WTC11 (cell line): ENCODE measurements at regions not wholly inside any gene's neighbourhood (a gene's known extent, or its start where the extent isn't known, plus 50 kb on each side); places are given as distances from the start of the nearest gene placed in this dataset.

Experiments
- ATAC-seq: fragments of 200-7000 bp; cut with Tn5 transposase; 2 replicates; pipeline ENCODE4 v1.10.0; 2021; ENCODE audit warnings: mild to moderate bottlenecking, moderate library complexity
- CTCF ChIA-PET: fragments of 300-600 bp; sonication (Branson Sonifier 250); formaldehyde crosslinking; loops from one replicate; lab custom pipeline; 2021; ENCODE audit warnings: antibody characterized with exemption; lab: Charles Lee
- POLR2A ChIA-PET: fragments of 350-600 bp; sonication (Branson Sonifier 250); formaldehyde crosslinking; loops from one replicate; lab custom pipeline; 2021; ENCODE audit warnings: antibody characterized with exemption; lab: Charles Lee
- DNase-seq: peaks from one replicate; pipeline ENCODE4 v3.0.0; 2021; ENCODE audit warnings: low spot score
- H3K27ac Mint-ChIP-seq: 2 replicates; pipeline ENCODE4 v1.8.0; 2021; ENCODE audit warnings: mixed read lengths
- H3K27me3 Mint-ChIP-seq: 2 replicates; pipeline ENCODE4 v1.8.0; 2021; ENCODE audit warnings: low read depth, mild to moderate bottlenecking, moderate library complexity, mixed read lengths
- H3K36me3 Mint-ChIP-seq: 2 replicates; pipeline ENCODE4 v1.8.0; 2021; ENCODE audit warnings: mixed read lengths
- H3K4me1 Mint-ChIP-seq: 2 replicates; pipeline ENCODE4 v1.8.0; 2022; ENCODE audit warnings: mixed read lengths
- H3K4me3 Mint-ChIP-seq: 2 replicates; pipeline ENCODE4 v1.8.0; 2021; ENCODE audit warnings: mild to moderate bottlenecking, moderate library complexity, mixed read lengths
- H3K9me3 Mint-ChIP-seq: 2 replicates; pipeline ENCODE4 v1.8.0; 2021; ENCODE audit warnings: mixed read lengths
- ATF2 ChIP-seq: sonication (generic); formaldehyde crosslinking; IDR thresholded peaks from 2 replicates; pipeline ENCODE4 v1.8.1; 2022; ENCODE audit warnings: low read depth, missing genetic modification reagents, borderline replicate concordance
- CREM ChIP-seq: sonication (generic); formaldehyde crosslinking; IDR thresholded peaks from 2 replicates; pipeline ENCODE4 v1.8.1; 2022; ENCODE audit warnings: mild to moderate bottlenecking, missing genetic modification reagents, moderate library complexity
- E2F1 ChIP-seq: sonication (generic); formaldehyde crosslinking; IDR thresholded peaks from 2 replicates; pipeline ENCODE4 v1.8.0; 2022; ENCODE audit warnings: mild to moderate bottlenecking, missing genetic modification reagents
- E2F4 ChIP-seq: sonication (generic); formaldehyde crosslinking; IDR thresholded peaks from 2 replicates; pipeline ENCODE4 v1.8.1; 2022; ENCODE audit warnings: low read depth, mild to moderate bottlenecking, moderate library complexity, missing genetic modification reagents, borderline replicate concordance
- JAZF1 ChIP-seq: fragments of 250-450 bp; sonication (Bioruptor Pico); IDR thresholded peaks from 2 replicates; pipeline ENCODE4 v1.9.0; 2021; ENCODE audit warnings: moderate library complexity, mild to moderate bottlenecking, inconsistent platforms
- MXD4 ChIP-seq: fragments of 250-450 bp; sonication (Bioruptor Pico); IDR thresholded peaks from 2 replicates; pipeline ENCODE4 v1.8.0; 2021; ENCODE audit warnings: mild to moderate bottlenecking, moderate library complexity, borderline replicate concordance
- MYBL2 ChIP-seq: sonication (generic); formaldehyde crosslinking; IDR thresholded peaks from 2 replicates; pipeline ENCODE4 v1.8.1; 2023; ENCODE audit warnings: mild to moderate bottlenecking, moderate library complexity, missing genetic modification reagents
- RELA ChIP-seq: sonication (generic); formaldehyde crosslinking; IDR thresholded peaks from 2 replicates; pipeline ENCODE4 v1.8.1; 2022; ENCODE audit warnings: missing genetic modification reagents, mild to moderate bottlenecking, borderline replicate concordance
- SMAD3 ChIP-seq: sonication (generic); formaldehyde crosslinking; IDR thresholded peaks from 2 replicates; pipeline ENCODE4 v1.8.0; 2022; ENCODE audit warnings: missing genetic modification reagents, mild to moderate bottlenecking, borderline replicate concordance
- SOX15 ChIP-seq: fragments of 250-450 bp; sonication (Bioruptor Pico); IDR thresholded peaks from 2 replicates; pipeline ENCODE4 v1.9.0; 2021; ENCODE audit warnings: mild to moderate bottlenecking
- STAT6 ChIP-seq: sonication (generic); formaldehyde crosslinking; conservative IDR thresholded peaks from 2 replicates; pipeline ENCODE4 v1.8.1; 2023; ENCODE audit warnings: mild to moderate bottlenecking, low read depth, missing genetic modification reagents, moderate library complexity
- TP53 ChIP-seq: sonication (generic); formaldehyde crosslinking; IDR thresholded peaks from 2 replicates; pipeline ENCODE4 v1.8.1; 2023; ENCODE audit warnings: mild to moderate bottlenecking, missing genetic modification reagents
- ZNF121 ChIP-seq: sonication (generic); formaldehyde crosslinking; IDR thresholded peaks from 2 replicates; pipeline ENCODE4 v1.8.0; 2023; ENCODE audit warnings: missing genetic modification reagents
- ZNF219 ChIP-seq: sonication (generic); formaldehyde crosslinking; IDR thresholded peaks from 2 replicates; pipeline ENCODE4 v1.8.0; 2023; ENCODE audit warnings: missing genetic modification reagents, mild to moderate bottlenecking, borderline replicate concordance
- ZNF263 ChIP-seq: sonication (generic); formaldehyde crosslinking; IDR thresholded peaks from 2 replicates; pipeline ENCODE4 v1.8.1; 2022; ENCODE audit warnings: low read depth, mild to moderate bottlenecking, moderate library complexity, missing genetic modification reagents
- ZNF396 ChIP-seq: fragments of 250-450 bp; sonication (Bioruptor Pico); IDR thresholded peaks from 2 replicates; pipeline ENCODE4 v1.8.0; 2021; ENCODE audit warnings: mild to moderate bottlenecking, moderate library complexity, borderline replicate concordance
- ZNF416 ChIP-seq: fragments of 250-450 bp; sonication (Bioruptor Pico); IDR thresholded peaks from 2 replicates; pipeline ENCODE4 v1.9.0; 2021; ENCODE audit warnings: mild to moderate bottlenecking, inconsistent platforms
- ZNF671 ChIP-seq: fragments of 250-450 bp; sonication (Bioruptor Pico); IDR thresholded peaks from 2 replicates; pipeline ENCODE4 v1.8.0; 2021; ENCODE audit warnings: mild to moderate bottlenecking
- TF ChIP-seq, protein P1 (sequence below): sonication (generic); formaldehyde crosslinking; IDR thresholded peaks from 2 replicates; pipeline ENCODE4 v1.8.0; 2022; ENCODE audit warnings: mild to moderate bottlenecking, missing genetic modification reagents
- TF ChIP-seq, protein P2 (sequence below): fragments of 250-450 bp; sonication (Bioruptor Pico); IDR thresholded peaks from 2 replicates; pipeline ENCODE4 v2.1.2; 2022; ENCODE audit warnings: mild to moderate bottlenecking, moderate library complexity

- Mint-ChIP-seq H3K4me1 (peaks cover 4% of the 10 kb centered on the region; the same call in 1 of the 2 replicates), H3K9me3 (peaks cover 11% of the 10 kb centered on the region; the same call in 1 of the 2 replicates), H3K4me3 (no peak overlapping the region), H3K27me3 (no peaks in the 10 kb centered on the region), H3K27ac (no peak overlapping the region), H3K36me3 (no peaks in the 10 kb centered on the region)
- ChIA-PET POLR2A (interaction anchor here (0.7 kb wide), 1 partner anchor 222 kb away, joined by 4 read pairs; no protein-coding TSS in a partner anchor), CTCF (interaction anchor here (1.6 kb wide), 1 partner anchor 297 kb away, joined by 3 read pairs; no protein-coding TSS in a partner anchor)
- ATAC-seq (no peak), DNase-seq (no peak)
- TF ChIP-seq STAT6 (CRISPR knock-in tag) (no peak), E2F4 (CRISPR knock-in tag) (no peak), ZNF263 (CRISPR knock-in tag) (no peak), JAZF1 (CRISPR knock-in tag) (no peak), ZNF121 (CRISPR knock-in tag) (no peak), ZNF219 (CRISPR knock-in tag) (no peak), E2F1 (CRISPR knock-in tag) (no peak), MXD4 (CRISPR knock-in tag) (no peak), ZNF396 (CRISPR knock-in tag) (no peak), TP53 (CRISPR knock-in tag) (no peak)
- TF ChIP-seq, protein P1, sequence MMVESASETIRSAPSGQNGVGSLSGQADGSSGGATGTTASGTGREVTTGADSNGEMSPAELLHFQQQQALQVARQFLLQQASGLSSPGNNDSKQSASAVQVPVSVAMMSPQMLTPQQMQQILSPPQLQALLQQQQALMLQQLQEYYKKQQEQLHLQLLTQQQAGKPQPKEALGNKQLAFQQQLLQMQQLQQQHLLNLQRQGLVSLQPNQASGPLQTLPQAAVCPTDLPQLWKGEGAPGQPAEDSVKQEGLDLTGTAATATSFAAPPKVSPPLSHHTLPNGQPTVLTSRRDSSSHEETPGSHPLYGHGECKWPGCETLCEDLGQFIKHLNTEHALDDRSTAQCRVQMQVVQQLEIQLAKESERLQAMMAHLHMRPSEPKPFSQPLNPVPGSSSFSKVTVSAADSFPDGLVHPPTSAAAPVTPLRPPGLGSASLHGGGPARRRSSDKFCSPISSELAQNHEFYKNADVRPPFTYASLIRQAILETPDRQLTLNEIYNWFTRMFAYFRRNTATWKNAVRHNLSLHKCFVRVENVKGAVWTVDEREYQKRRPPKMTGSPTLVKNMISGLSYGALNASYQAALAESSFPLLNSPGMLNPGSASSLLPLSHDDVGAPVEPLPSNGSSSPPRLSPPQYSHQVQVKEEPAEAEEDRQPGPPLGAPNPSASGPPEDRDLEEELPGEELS (CRISPR knock-in tag), result no peak
- TF ChIP-seq, all 79 proteins: peak for 0
Observed at GRCh38 chr12:91241756-91242155, 59.1 kb upstream of the DCN start.

GRCh38 chr12:91240386-91241095 is 57.9 kb upstream of the DCN start:
- Mint-ChIP-seq H3K4me1 (peaks cover 4% of the 10 kb centered on the region; the same call in 1 of the 2 replicates), H3K27me3 (no peaks in the 10 kb centered on the region), H3K27ac (no peak overlapping the region), H3K9me3 (peaks cover 11% of the 10 kb centered on the region; the same call in 1 of the 2 replicates), H3K36me3 (no peaks in the 10 kb centered on the region), H3K4me3 (no peak overlapping the region)
- ChIA-PET POLR2A (interaction anchor here (0.7 kb wide), 1 partner anchor 1530 kb away, joined by 13 read pairs; no protein-coding TSS in a partner anchor), CTCF (interaction anchor here (1.6 kb wide), 1 partner anchor 296 kb away, joined by 3 read pairs; no protein-coding TSS in a partner anchor)
- ATAC-seq (no peak), DNase-seq (no peak)
- TF ChIP-seq ATF2, result no peak
- TF ChIP-seq, protein P2, sequence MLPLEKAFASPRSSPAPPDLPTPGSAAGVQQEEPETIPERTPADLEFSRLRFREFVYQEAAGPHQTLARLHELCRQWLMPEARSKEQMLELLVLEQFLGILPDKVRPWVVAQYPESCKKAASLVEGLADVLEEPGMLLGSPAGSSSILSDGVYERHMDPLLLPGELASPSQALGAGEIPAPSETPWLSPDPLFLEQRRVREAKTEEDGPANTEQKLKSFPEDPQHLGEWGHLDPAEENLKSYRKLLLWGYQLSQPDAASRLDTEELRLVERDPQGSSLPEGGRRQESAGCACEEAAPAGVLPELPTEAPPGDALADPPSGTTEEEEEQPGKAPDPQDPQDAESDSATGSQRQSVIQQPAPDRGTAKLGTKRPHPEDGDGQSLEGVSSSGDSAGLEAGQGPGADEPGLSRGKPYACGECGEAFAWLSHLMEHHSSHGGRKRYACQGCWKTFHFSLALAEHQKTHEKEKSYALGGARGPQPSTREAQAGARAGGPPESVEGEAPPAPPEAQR, result no peak
- TF ChIP-seq, protein P1 (CRISPR knock-in tag), result no peak
- no peak for TF ChIP-seq RELA
- no peak for TF ChIP-seq CREM
- TF ChIP-seq TP53 (CRISPR knock-in tag), result no peak
- TF ChIP-seq SOX15 (CRISPR knock-in tag), result no peak
- no peak for TF ChIP-seq ZNF671 (CRISPR knock-in tag)
- no peak for TF ChIP-seq ZNF416 (CRISPR knock-in tag)
- no peak for TF ChIP-seq SMAD3 (CRISPR knock-in tag)
- TF ChIP-seq MYBL2 (CRISPR knock-in tag), result no peak
